IMR-90 (cell line): ENCODE measurements at regions not wholly inside any gene's neighbourhood (a gene's known extent, or its start where the extent isn't known, plus 50 kb on each side); places are given as distances from the start of the nearest gene placed in this dataset.

Experiments used
- CTCF ChIP-seq: conservative IDR thresholded peaks from 2 replicates; pipeline ENCODE4 v1.5.1; 2012; ENCODE audit warnings: mild to moderate bottlenecking, low read depth, low read length, improper control_type of control experiment
- MAFK ChIP-seq: IDR thresholded peaks from 2 replicates; pipeline ENCODE4 v1.6.1; 2012; ENCODE audit warnings: low read depth, low read length, improper control_type of control experiment
- MXI1 ChIP-seq: IDR thresholded peaks from 2 replicates; pipeline ENCODE4 v1.6.1; 2012; ENCODE audit warnings: low read depth, mild to moderate bottlenecking, low read length, moderate library complexity, borderline replicate concordance
- RAD21 ChIP-seq: IDR thresholded peaks from 2 replicates; pipeline ENCODE4 v1.6.1; 2012; ENCODE audit warnings: low read length, improper control_type of control experiment

GRCh38 chr11:20238712-20239111, 78.4 kb upstream of the DBX1 start:
- TF ChIP-seq CTCF (no peak), MXI1 (no peak), MAFK (no peak), RAD21 (no peak)
